ENCODE measurements at regions not wholly inside any gene's neighbourhood (a gene's known extent, or its start where the extent isn't known, plus 50 kb on each side); places are given as distances from the start of the nearest gene placed in this dataset.

- DNase-seq: no peak
These were observed 491.0 kb upstream of the CDH5 start for GRCh38 chr16:65875381-65876055.

GRCh38 chr16:65869261-65869660 is 497.2 kb upstream of the CDH5 start:
- no peak for DNase-seq

- no peak for DNase-seq
These were observed 499.1 kb upstream of the CDH5 start for GRCh38 chr16:65867276-65867960.

- no peak for DNase-seq
These were observed 503.3 kb upstream of the CDH5 start for GRCh38 chr16:65863236-65863635.

GRCh38 chr16:65861131-65861731 is 505.3 kb upstream of the CDH5 start:
- no peak for DNase-seq

- no peak for DNase-seq
These were observed 511.0 kb upstream of the CDH5 start for GRCh38 chr16:65855171-65856145.

- DNase-seq: no peak
These were observed 520.3 kb upstream of the CDH5 start for GRCh38 chr16:65846210-65846602.

GRCh38 chr16:65845466-65846209 is 520.9 kb upstream of the CDH5 start:
- no peak for DNase-seq

- no peak for DNase-seq
These were observed 522.5 kb upstream of the CDH5 start for GRCh38 chr16:65843941-65844340.

GRCh38 chr16:65842067-65842466 is 524.4 kb upstream of the CDH5 start:
- DNase-seq: no peak

GRCh38 chr16:65838001-65838400 is 528.5 kb upstream of the CDH5 start:
- no peak for DNase-seq

GRCh38 chr16:65837464-65837863 is 529.0 kb upstream of the CDH5 start:
- no peak for DNase-seq

GRCh38 chr16:65834688-65835087 is 531.8 kb upstream of the CDH5 start:
- DNase-seq: no peak

GRCh38 chr16:65833171-65833871 is 533.2 kb upstream of the CDH5 start:
- DNase-seq: no peak

GRCh38 chr16:65832679-65833078 is 533.8 kb upstream of the CDH5 start:
- no peak for DNase-seq

- DNase-seq: no peak
These were observed 534.4 kb upstream of the CDH5 start for GRCh38 chr16:65831903-65832666.

GRCh38 chr16:65829076-65829475 is 537.4 kb upstream of the CDH5 start:
- DNase-seq: no peak

GRCh38 chr16:65828296-65828695 is 538.2 kb upstream of the CDH5 start:
- no peak for DNase-seq

GRCh38 chr16:65827231-65827630 is 539.3 kb upstream of the CDH5 start:
- DNase-seq: no peak

- DNase-seq: no peak
These were observed 541.2 kb upstream of the CDH5 start for GRCh38 chr16:65825191-65825856.

Measured in GF-D8 (cell line).